ENCODE measurements at regions not wholly inside any gene's neighbourhood (a gene's known extent, or its start where the extent isn't known, plus 50 kb on each side); places are given as distances from the start of the nearest gene placed in this dataset.

DNA sequence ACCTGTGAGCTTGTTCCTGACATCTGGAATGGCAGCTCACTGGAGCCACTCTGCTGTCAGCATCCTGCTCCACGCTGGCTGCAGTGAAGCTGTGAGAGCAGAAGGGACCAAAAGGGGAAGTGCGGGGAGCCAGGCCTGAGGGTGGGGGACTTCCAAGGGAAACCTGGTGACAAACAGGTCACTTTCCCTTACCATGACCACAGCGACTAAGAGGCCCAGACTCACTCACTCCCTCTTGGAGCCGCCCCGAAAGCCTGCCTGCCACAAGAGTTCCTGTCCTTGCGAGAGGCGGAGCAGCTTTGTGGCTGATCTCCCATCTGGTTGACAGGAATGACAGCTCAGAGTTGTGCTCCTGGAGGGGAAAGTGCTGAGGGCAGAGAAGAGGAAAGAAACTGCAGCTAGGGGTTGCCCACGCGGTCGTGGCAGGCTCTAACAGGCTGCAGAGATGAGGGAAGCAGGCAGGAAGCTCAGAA is 183.8 kb upstream of the NTM start:
- Histone ChIP-seq H3K9me2 (replicated peaks; ENCODE audit: insufficient read depth, low read length) (no peaks in the 10 kb centered on the region), H3K9me3 (ENCODE audit: insufficient read depth, low read length) (no peaks in the 10 kb centered on the region), H3K27ac (ENCODE audit: low read depth, low read length) (no peak overlapping the region), H3K79me2 (ENCODE audit: insufficient read depth, low read length) (no peaks in the 10 kb centered on the region), H3K4me2 (ENCODE audit: low read depth, low read length, poor library complexity, severe bottlenecking) (no peak overlapping the region), H3K27me3 (ENCODE audit: low read length) (no peaks in the 10 kb centered on the region), H4K20me1 (ENCODE audit: low read depth, low read length) (no peaks in the 10 kb centered on the region), H2AFZ (ENCODE audit: low read depth, low read length, severe bottlenecking) (no peak overlapping the region), H3F3A (ENCODE audit: insufficient read depth) (no peaks in the 10 kb centered on the region), H3K4me3 (ENCODE audit: insufficient read depth, low read length, poor library complexity, severe bottlenecking) (no peak overlapping the region), H3K36me3 (ENCODE audit: low read length) (no peaks in the 10 kb centered on the region), H3K9ac (ENCODE audit: low read length) (no peak overlapping the region)
- TF ChIP-seq, protein P1, sequence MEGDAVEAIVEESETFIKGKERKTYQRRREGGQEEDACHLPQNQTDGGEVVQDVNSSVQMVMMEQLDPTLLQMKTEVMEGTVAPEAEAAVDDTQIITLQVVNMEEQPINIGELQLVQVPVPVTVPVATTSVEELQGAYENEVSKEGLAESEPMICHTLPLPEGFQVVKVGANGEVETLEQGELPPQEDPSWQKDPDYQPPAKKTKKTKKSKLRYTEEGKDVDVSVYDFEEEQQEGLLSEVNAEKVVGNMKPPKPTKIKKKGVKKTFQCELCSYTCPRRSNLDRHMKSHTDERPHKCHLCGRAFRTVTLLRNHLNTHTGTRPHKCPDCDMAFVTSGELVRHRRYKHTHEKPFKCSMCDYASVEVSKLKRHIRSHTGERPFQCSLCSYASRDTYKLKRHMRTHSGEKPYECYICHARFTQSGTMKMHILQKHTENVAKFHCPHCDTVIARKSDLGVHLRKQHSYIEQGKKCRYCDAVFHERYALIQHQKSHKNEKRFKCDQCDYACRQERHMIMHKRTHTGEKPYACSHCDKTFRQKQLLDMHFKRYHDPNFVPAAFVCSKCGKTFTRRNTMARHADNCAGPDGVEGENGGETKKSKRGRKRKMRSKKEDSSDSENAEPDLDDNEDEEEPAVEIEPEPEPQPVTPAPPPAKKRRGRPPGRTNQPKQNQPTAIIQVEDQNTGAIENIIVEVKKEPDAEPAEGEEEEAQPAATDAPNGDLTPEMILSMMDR (IDR thresholded peaks at IDR 0.05; ENCODE audit: insufficient read depth, low read length, poor library complexity, severe bottlenecking), result no peak
- TF ChIP-seq EZH2phosphoT487 (conservative IDR thresholded peaks at IDR 0.05; ENCODE audit: low read length), result no peak

DNA sequence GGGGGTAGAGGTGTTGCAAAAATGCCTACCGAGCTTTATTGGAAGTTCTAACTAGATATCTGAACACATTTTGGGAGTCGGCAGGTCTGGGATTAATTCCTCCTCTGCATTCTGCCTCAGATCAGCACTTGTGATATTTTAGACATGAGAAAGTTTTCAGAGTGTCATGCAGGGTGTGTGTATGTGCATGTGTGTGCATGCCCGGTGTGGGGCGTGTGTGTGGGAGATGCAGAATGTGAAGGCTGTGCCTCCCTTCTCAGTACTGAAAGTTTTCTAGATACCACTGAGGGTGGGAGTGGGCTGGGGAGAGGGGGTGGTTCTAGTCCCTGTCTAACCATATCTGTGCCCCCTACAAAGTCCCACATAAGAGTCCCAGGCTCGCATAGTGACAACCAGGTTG is 180.0 kb upstream of the NTM start:
- no peaks in the 10 kb centered on the region for H3K9me3 ChIP-seq (ENCODE audit: insufficient read depth, low read length)
- H3K9ac ChIP-seq (ENCODE audit: low read length), result no peak overlapping the region
- H3K4me3 ChIP-seq (ENCODE audit: insufficient read depth, low read length, poor library complexity, severe bottlenecking), result no peak overlapping the region
- H3K36me3 ChIP-seq (ENCODE audit: low read length), result no peaks in the 10 kb centered on the region
- no peak overlapping the region for H3K27ac ChIP-seq (ENCODE audit: low read depth, low read length)
- H3K79me2 ChIP-seq (ENCODE audit: insufficient read depth, low read length), result no peaks in the 10 kb centered on the region
- TF ChIP-seq, protein P1 (IDR thresholded peaks at IDR 0.05; ENCODE audit: insufficient read depth, low read length, poor library complexity, severe bottlenecking), result no peak
- no peak for TF ChIP-seq EZH2phosphoT487 (conservative IDR thresholded peaks at IDR 0.05; ENCODE audit: low read length)
- H4K20me1 ChIP-seq (ENCODE audit: low read depth, low read length), result no peaks in the 10 kb centered on the region
- no peaks in the 10 kb centered on the region for H3F3A ChIP-seq (ENCODE audit: insufficient read depth)
- no peak overlapping the region for H3K4me2 ChIP-seq (ENCODE audit: low read depth, low read length, poor library complexity, severe bottlenecking)
- H3K9me2 ChIP-seq (replicated peaks; ENCODE audit: insufficient read depth, low read length), result no peaks in the 10 kb centered on the region
- H3K27me3 ChIP-seq (ENCODE audit: low read length), result no peaks in the 10 kb centered on the region
- H2AFZ ChIP-seq (ENCODE audit: low read depth, low read length, severe bottlenecking), result no peak overlapping the region

DNA sequence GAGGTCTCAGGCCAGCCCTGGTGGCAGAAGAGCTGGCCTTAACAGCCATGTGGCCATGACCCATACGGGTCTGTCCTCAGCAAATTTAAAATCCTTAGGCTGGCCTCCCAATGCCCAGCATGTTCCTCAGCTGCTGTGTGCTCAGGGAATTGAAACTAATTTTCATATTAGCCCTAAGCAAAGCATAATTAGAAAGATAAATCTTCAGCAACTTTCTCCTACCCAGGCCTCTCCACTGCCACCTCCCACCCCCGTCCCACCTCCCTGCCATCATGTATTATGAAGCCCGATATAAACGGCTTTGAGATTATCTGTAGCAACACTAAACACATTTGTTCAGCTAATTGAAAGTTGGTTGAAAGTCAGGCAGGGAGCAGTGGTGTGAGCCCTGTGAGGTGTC is 178.8 kb upstream of the NTM start:
- H4K20me1 ChIP-seq (ENCODE audit: low read depth, low read length), result no peaks in the 10 kb centered on the region
- H3K4me3 ChIP-seq (ENCODE audit: insufficient read depth, low read length, poor library complexity, severe bottlenecking), result no peak overlapping the region
- H3K9ac ChIP-seq (ENCODE audit: low read length), result no peak overlapping the region
- no peaks in the 10 kb centered on the region for H3K27me3 ChIP-seq (ENCODE audit: low read length)
- H3K9me3 ChIP-seq (ENCODE audit: insufficient read depth, low read length), result no peaks in the 10 kb centered on the region
- no peak overlapping the region for H3K27ac ChIP-seq (ENCODE audit: low read depth, low read length)
- H3K36me3 ChIP-seq (ENCODE audit: low read length), result no peaks in the 10 kb centered on the region
- TF ChIP-seq, protein P1 (IDR thresholded peaks at IDR 0.05; ENCODE audit: insufficient read depth, low read length, poor library complexity, severe bottlenecking), result no peak
- no peak for TF ChIP-seq EZH2phosphoT487 (conservative IDR thresholded peaks at IDR 0.05; ENCODE audit: low read length)
- no peaks in the 10 kb centered on the region for H3K9me2 ChIP-seq (replicated peaks; ENCODE audit: insufficient read depth, low read length)
- H2AFZ ChIP-seq (ENCODE audit: low read depth, low read length, severe bottlenecking), result no peak overlapping the region
- no peaks in the 10 kb centered on the region for H3K79me2 ChIP-seq (ENCODE audit: insufficient read depth, low read length)
- H3K4me2 ChIP-seq (ENCODE audit: low read depth, low read length, poor library complexity, severe bottlenecking), result no peak overlapping the region
- no peaks in the 10 kb centered on the region for H3F3A ChIP-seq (ENCODE audit: insufficient read depth)

Measured in SU-DHL-6 (cell line).